ENCODE measurements at regions not wholly inside any gene's neighbourhood (a gene's known extent, or its start where the extent isn't known, plus 50 kb on each side); places are given as distances from the start of the nearest gene placed in this dataset.

GRCh38 chrX:110432906-110433215 lies 74.2 kb downstream of the RTL9 start:
- TF ChIP-seq CTCF (IDR thresholded peaks at IDR 0.05; ENCODE audit: low read depth, low read length): no peak

GRCh38 chrX:110435196-110435595 lies 76.5 kb downstream of the RTL9 start:
- TF ChIP-seq CTCF (IDR thresholded peaks at IDR 0.05; ENCODE audit: low read depth, low read length): no peak
- no peak overlapping the region for H3K4me3 ChIP-seq (ENCODE audit: low read depth, low read length)

More at GRCh38 chrX:110432906-110433215, 74.2 kb downstream of the RTL9 start:
- no peak overlapping the region for H3K4me3 ChIP-seq (ENCODE audit: low read depth, low read length)

GRCh38 chrX:110436523-110436922 lies 77.9 kb downstream of the RTL9 start:
- TF ChIP-seq CTCF (IDR thresholded peaks at IDR 0.05; ENCODE audit: low read depth, low read length): no peak
- H3K4me3 ChIP-seq (ENCODE audit: low read depth, low read length): no peak overlapping the region

GRCh38 chrX:110437686-110438085 lies 79.0 kb downstream of the RTL9 start:
- no peak for TF ChIP-seq CTCF (IDR thresholded peaks at IDR 0.05; ENCODE audit: low read depth, low read length)
- no peak overlapping the region for H3K4me3 ChIP-seq (ENCODE audit: low read depth, low read length)

- H3K4me3 ChIP-seq (ENCODE audit: low read depth, low read length): no peak overlapping the region
- no peak for TF ChIP-seq CTCF (IDR thresholded peaks at IDR 0.05; ENCODE audit: low read depth, low read length)
Observed at GRCh38 chrX:110440016-110440805, 81.6 kb downstream of the RTL9 start.

GRCh38 chrX:110442635-110443034 lies 84.0 kb downstream of the RTL9 start:
- H3K4me3 ChIP-seq (ENCODE audit: low read depth, low read length): no peak overlapping the region
- 0 out of 2 replicates have a peak, but pooled peaks have one; percentile 16 for TF ChIP-seq CTCF (IDR thresholded peaks at IDR 0.05; ENCODE audit: low read depth, low read length)

- H3K4me3 ChIP-seq (ENCODE audit: low read depth, low read length): no peak overlapping the region
- TF ChIP-seq CTCF (IDR thresholded peaks at IDR 0.05; ENCODE audit: low read depth, low read length): no peak
Observed at GRCh38 chrX:110444996-110445395, 86.3 kb downstream of the RTL9 start.
